ENCODE measurements at regions not wholly inside any gene's neighbourhood (a gene's known extent, or its start where the extent isn't known, plus 50 kb on each side); places are given as distances from the start of the nearest gene placed in this dataset.

GRCh38 chr7:126378642-126379041 is 874.1 kb downstream of the GRM8 start:
- DNase-seq, result no peak

GRCh38 chr7:126370038-126370668 is 882.6 kb downstream of the GRM8 start:
- DNase-seq, result no peak

- no peak for DNase-seq
Measured at GRCh38 chr7:126362746-126363145, 890.0 kb downstream of the GRM8 start.

- no peak for DNase-seq
Measured at GRCh38 chr7:126361183-126361582, 891.6 kb downstream of the GRM8 start.

- DNase-seq, result no peak
Measured at GRCh38 chr7:126339813-126340212, 912.9 kb downstream of the GRM8 start.

- DNase-seq, result no peak
Measured at GRCh38 chr7:126305671-126306070, 947.1 kb downstream of the GRM8 start.

GRCh38 chr7:126303926-126304325 is 948.8 kb downstream of the GRM8 start:
- no peak for DNase-seq

- no peak for DNase-seq
Measured at GRCh38 chr7:126302639-126303038, 950.1 kb downstream of the GRM8 start.

GRCh38 chr7:126286317-126286716 is 966.4 kb downstream of the GRM8 start:
- DNase-seq, result peak; percentile 12

- no peak for DNase-seq
Measured at GRCh38 chr7:126236261-126236660, 1016.5 kb downstream of the GRM8 start.

GRCh38 chr7:126228356-126229061 is 1024.2 kb downstream of the GRM8 start:
- no peak for DNase-seq

GRCh38 chr7:126227643-126228042 is 1025.1 kb downstream of the GRM8 start:
- no peak for DNase-seq

GRCh38 chr7:126227055-126227454 is 1025.7 kb downstream of the GRM8 start:
- no peak for DNase-seq

- DNase-seq, result no peak
Measured at GRCh38 chr7:126223729-126224128, 1029.0 kb downstream of the GRM8 start.

GRCh38 chr7:126222782-126223181 is 1030.0 kb downstream of the GRM8 start:
- DNase-seq, result no peak

- no peak for DNase-seq
Measured at GRCh38 chr7:126215785-126216184, 1037.0 kb downstream of the GRM8 start.

- no peak for DNase-seq
Measured at GRCh38 chr7:126213876-126214275, 1038.9 kb downstream of the GRM8 start.

- no peak for DNase-seq
Measured at GRCh38 chr7:126211875-126212274, 1040.9 kb downstream of the GRM8 start.

GRCh38 chr7:126210707-126211106 is 1042.0 kb downstream of the GRM8 start:
- DNase-seq, result no peak

- DNase-seq, result no peak
Measured at GRCh38 chr7:126203185-126203584, 1049.6 kb downstream of the GRM8 start.

- no peak for DNase-seq
Measured at GRCh38 chr7:126202177-126202576, 1050.6 kb downstream of the GRM8 start.

- DNase-seq, result peak; percentile 36
Measured at GRCh38 chr7:126185959-126186580, 1066.7 kb downstream of the GRM8 start.

GRCh38 chr7:126179916-126180315 is 1072.8 kb downstream of the GRM8 start:
- no peak for DNase-seq

- no peak for DNase-seq
Measured at GRCh38 chr7:126178865-126179264, 1073.9 kb downstream of the GRM8 start.
